KMS-11 (cell line): ENCODE measurements at regions not wholly inside any gene's neighbourhood (a gene's known extent, or its start where the extent isn't known, plus 50 kb on each side); places are given as distances from the start of the nearest gene placed in this dataset.

Source experiments
- H2AFZ ChIP-seq: fragments of 200-600 bp; sonication (generic); 2 replicates; pipeline ENCODE4 v1.6.1; 2016; ENCODE audit warnings: antibody characterized with exemption, mixed run types, low read depth
- H3K27ac ChIP-seq: fragments of 200-600 bp; sonication (generic); 2 replicates; pipeline ENCODE4 v1.6.1; 2016; ENCODE audit warnings: mild to moderate bottlenecking, mixed run types
- H3K27me3 ChIP-seq: fragments of 200-600 bp; sonication (generic); 2 replicates; pipeline ENCODE4 v1.6.1; 2017; ENCODE audit warnings: mild to moderate bottlenecking, low read depth, mixed run types, moderate library complexity; ENCODE audit not compliant: insufficient read depth
- H3K36me3 ChIP-seq: fragments of 200-600 bp; sonication (generic); 2 replicates; pipeline ENCODE4 v1.6.1; 2017; ENCODE audit warnings: mild to moderate bottlenecking, mixed run types; ENCODE audit not compliant: insufficient read depth
- H3K4me1 ChIP-seq: fragments of 200-600 bp; sonication (generic); 2 replicates; pipeline ENCODE4 v1.6.1; 2016; ENCODE audit warnings: mild to moderate bottlenecking, low read depth, mixed run types; ENCODE audit not compliant: poor library complexity, severe bottlenecking
- H3K4me2 ChIP-seq: fragments of 200-600 bp; sonication (generic); 2 replicates; pipeline ENCODE4 v1.7.0; 2016; ENCODE audit warnings: mild to moderate bottlenecking, mixed run types
- H3K4me3 ChIP-seq: fragments of 200-600 bp; sonication (generic); IDR thresholded peaks from 2 replicates; pipeline ENCODE4 v1.6.1; 2017; ENCODE audit warnings: low read depth, low read length, mixed read lengths; ENCODE audit not compliant: insufficient read depth
- H3K79me2 ChIP-seq: fragments of 200-600 bp; sonication (generic); 2 replicates; pipeline ENCODE4 v1.6.1; 2016; ENCODE audit warnings: low read depth, mixed run types; ENCODE audit not compliant: insufficient read depth
- H3K9ac ChIP-seq: fragments of 200-600 bp; sonication (generic); 2 replicates; pipeline ENCODE4 v1.6.1; 2016; ENCODE audit warnings: mild to moderate bottlenecking, mixed run types
- H4K20me1 ChIP-seq: fragments of 200-600 bp; sonication (generic); 2 replicates; pipeline ENCODE4 v1.6.1; 2016; ENCODE audit warnings: mild to moderate bottlenecking, mixed run types; ENCODE audit not compliant: insufficient read depth
- CTCF ChIP-seq: fragments of 200-600 bp; sonication (generic); conservative IDR thresholded peaks from 2 replicates; pipeline ENCODE4 v1.6.1; 2017; ENCODE audit warnings: low read depth, mild to moderate bottlenecking, antibody characterized with exemption, low read length, moderate library complexity, mixed read lengths

GRCh38 chr10:78800006-78800405 is 268.8 kb upstream of the ZMIZ1 start:
- no peak overlapping the region for H3K4me2 ChIP-seq
- no peak overlapping the region for H3K27ac ChIP-seq
- no peak for TF ChIP-seq CTCF
- no peaks in the 10 kb centered on the region for H3K27me3 ChIP-seq
- H4K20me1 ChIP-seq: no peaks in the 10 kb centered on the region
- no peaks in the 10 kb centered on the region for H3K79me2 ChIP-seq
- H3K9ac ChIP-seq: no peak overlapping the region
- no peaks in the 10 kb centered on the region for H3K36me3 ChIP-seq
- no peaks in the 10 kb centered on the region for H3K4me1 ChIP-seq
- H2AFZ ChIP-seq: no peak overlapping the region
- H3K4me3 ChIP-seq: no peak overlapping the region

DNA sequence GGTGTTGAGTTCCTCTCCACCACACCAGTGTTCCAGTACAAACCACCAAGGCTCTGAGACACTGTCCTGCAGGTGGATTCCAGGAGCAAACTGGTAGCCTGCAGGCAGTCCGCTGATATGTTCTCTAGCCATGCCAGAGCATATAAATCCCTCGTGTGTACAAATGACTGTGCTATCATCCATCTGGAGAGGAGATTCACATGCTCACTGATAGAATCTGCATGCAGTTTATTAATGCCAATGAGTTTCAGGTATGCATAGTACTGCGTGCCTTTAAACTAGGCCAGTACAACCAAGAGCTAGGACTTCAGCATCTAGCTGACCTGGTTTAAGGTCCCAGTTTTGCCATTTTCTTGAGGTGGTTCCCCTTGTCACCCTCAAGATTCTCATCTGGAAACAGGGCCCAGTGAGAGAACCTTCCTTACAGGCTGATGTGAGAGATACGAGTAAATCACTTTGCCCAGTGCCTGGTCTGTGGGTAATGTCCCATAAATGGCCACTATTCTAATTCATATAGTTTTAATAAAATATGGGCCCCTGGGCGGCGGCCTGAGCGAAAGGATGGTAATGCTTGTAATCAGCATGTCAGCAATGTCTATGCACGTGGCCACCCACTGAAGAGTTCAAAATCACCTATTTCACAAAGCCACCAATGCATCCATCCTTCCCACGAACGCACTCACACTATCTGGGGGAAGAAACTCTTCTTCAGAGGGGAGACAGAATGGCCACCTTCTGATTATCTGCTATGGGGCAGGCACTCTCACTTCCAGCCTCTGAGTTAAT is 268.0 kb upstream of the ZMIZ1 start:
- TF ChIP-seq CTCF: no peak

GRCh38 chr10:78802431-78802830 is 266.3 kb upstream of the ZMIZ1 start:
- Histone ChIP-seq H3K79me2 (no peaks in the 10 kb centered on the region), H3K27ac (no peak overlapping the region), H2AFZ (no peak overlapping the region), H3K27me3 (no peaks in the 10 kb centered on the region), H4K20me1 (no peaks in the 10 kb centered on the region), H3K36me3 (no peaks in the 10 kb centered on the region), H3K9ac (no peak overlapping the region), H3K4me1 (no peaks in the 10 kb centered on the region), H3K4me2 (no peak overlapping the region), H3K4me3 (no peak overlapping the region)
- no peak for TF ChIP-seq CTCF

More for the DNA sequence above, 268.0 kb upstream of the ZMIZ1 start:
- no peaks in the 10 kb centered on the region for H3K27me3 ChIP-seq
- no peaks in the 10 kb centered on the region for H3K79me2 ChIP-seq
- H2AFZ ChIP-seq: no peak overlapping the region
- no peak overlapping the region for H3K9ac ChIP-seq
- no peaks in the 10 kb centered on the region for H3K4me1 ChIP-seq
- H3K27ac ChIP-seq: no peak overlapping the region
- H3K4me3 ChIP-seq: no peak overlapping the region
- no peaks in the 10 kb centered on the region for H4K20me1 ChIP-seq
- no peak overlapping the region for H3K4me2 ChIP-seq
- H3K36me3 ChIP-seq: no peaks in the 10 kb centered on the region

DNA sequence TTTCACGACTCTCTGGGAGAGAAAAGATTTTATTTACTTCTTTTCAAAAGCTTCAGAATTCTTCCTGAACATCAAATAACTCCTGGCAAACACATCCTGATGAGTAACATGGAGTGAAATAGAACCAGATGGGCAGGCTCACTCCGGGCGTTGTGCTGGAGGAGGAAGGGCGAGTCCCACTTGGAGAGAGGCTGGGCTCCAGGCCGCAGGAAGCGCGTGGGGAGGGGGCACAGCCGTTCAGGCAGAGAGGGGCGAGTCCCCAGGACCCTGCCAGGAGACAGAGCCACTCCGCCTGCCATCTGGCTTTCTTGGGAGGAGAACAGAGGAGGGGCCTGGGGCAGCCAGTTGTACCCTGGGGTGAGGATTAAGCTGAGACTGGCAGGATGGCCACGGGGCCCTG is 265.9 kb upstream of the ZMIZ1 start:
- Histone ChIP-seq H3K79me2 (no peaks in the 10 kb centered on the region), H3K4me1 (no peaks in the 10 kb centered on the region), H3K4me2 (no peak overlapping the region), H3K9ac (no peak overlapping the region), H4K20me1 (no peaks in the 10 kb centered on the region), H3K27ac (no peak overlapping the region), H3K36me3 (no peaks in the 10 kb centered on the region), H2AFZ (no peak overlapping the region), H3K4me3 (no peak overlapping the region), H3K27me3 (no peaks in the 10 kb centered on the region)
- no peak for TF ChIP-seq CTCF
